HT1080 (cell line): ENCODE measurements at regions not wholly inside any gene's neighbourhood (a gene's known extent, or its start where the extent isn't known, plus 50 kb on each side); places are given as distances from the start of the nearest gene placed in this dataset.

Experiments used
- DNase-seq: peaks from one replicate; pipeline ENCODE4 v3.0.0-alpha.2; 2015; ENCODE audit warnings: low read depth

DNA sequence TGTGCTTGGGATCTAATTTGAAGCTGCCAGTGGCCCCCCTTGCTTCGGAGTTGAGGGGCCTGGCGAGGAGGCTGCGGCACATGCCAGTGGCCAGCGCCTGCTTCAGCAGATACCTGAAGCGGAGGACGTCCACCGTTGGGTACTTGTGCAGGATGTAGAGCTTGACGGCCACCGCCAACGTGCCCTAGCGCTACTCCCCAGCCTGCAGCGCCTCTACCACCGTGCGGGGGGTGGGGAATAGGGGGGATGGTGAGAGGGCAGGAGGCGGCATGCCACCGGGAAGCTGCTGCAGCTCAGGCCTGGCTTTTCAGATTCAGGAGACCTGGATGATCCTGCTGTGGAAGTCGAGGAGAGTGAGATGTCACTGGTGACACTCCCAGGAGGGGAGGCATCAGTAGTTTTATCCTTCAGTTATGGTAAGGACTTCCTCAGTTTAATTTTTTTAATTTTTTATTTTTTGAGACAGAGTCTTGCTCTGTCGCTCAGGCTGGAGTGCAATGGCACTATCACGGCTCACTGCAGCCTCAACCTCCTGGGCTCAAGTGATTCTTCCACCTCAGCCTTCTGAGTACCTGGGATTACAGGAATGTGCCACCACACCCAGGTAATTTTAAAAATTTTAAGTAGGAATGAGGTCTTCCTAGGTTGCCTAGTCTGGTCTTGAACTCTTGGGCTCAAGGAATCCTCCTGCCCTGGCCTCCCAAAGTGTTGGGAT lies 150.6 kb upstream of the FRMD4B start:
- no peak for DNase-seq

DNA sequence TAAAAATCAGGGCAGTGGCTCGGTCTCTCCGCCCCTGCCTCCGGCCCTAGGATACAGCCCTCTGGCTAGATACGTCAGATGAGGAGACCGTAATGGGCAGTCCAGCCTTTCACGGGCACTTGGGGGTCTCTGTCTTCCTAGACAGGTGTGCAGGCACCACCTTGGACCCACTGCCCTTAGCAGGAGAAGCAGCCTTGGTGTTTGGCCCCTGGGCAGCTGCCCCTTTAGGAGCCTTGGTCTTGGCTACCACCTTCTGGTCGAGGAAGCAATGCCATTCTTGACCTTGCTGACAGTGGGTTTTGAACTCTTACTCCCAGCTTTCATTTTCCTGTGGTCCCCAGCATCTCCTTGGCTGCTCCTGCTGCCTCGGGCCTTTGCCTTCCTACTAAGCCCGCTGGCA lies 149.7 kb upstream of the FRMD4B start:
- DNase-seq, result no peak

DNA sequence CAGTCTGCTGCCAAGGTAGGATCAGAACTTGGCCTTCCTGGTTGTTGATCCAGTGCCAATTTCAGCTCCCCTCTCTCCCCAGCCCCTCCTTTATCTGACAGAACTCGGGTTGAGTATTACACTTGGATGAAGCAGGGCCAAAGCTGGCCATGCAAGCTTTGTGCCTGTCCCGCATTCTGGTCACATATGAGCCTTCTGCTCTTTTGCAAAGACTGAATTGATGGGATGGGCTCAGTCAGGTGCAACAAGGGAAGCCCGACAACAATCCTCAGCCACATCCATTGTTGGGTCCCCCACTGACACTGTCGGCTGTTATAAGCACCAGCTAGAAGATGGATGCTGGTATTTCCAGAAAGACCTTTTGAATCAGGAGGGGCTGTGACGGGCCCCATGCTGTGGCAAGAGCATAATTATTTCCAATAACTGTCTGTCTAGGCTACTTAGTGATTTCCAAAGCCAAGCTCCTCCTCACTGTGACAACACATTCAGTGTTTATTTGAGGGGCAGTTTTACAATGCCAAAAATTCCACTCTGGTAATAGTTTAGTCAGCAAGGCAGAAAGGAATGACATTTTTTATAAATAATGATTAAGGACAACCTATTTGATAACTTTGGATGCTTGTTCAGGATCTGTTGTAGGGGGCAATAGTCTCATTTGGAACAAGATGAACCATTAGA lies 146.8 kb upstream of the FRMD4B start:
- no peak for DNase-seq

DNA sequence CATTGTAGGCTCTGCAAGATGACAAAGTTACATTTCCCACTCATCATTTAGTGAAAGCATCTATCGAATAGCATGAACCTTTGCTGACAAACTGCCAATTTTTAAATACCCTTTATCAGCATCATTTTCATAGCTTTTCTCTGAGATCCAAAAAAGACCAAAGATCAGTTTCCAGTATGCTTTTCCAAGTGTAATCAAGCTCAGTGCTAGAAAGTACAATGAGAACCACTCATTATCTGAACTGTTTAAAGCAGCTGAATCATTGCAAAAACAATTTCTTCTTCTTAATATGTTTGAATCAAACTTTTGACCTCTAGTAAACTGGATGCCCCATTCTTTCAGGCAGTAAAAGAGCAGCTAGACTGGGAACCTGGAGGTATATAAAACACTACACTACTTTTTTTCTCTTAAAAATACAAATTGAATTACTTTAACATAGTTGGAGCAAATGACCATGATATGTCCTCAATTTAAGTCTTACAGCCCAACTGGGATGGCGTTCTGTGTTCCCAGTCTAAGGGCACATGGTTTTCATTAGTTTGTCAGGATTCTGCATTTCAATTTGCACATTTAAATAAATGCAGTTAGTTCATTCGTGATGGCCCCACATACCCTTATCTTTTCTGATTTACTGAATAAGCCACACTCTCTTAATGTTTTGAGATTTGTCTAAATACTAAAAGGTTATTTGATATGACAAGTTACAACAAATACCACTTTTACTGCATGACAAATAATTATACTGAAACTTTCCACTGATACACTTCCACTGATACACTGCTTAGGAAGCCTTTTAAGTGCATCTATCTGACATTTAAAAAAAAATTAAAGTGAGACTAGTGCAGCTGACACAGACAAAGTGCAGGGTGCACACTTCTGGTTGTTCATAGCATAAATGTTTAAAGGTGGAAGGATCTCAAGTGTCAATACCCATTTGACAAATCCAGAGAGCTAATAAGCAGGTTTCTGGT lies 146.0 kb upstream of the FRMD4B start:
- no peak for DNase-seq

DNA sequence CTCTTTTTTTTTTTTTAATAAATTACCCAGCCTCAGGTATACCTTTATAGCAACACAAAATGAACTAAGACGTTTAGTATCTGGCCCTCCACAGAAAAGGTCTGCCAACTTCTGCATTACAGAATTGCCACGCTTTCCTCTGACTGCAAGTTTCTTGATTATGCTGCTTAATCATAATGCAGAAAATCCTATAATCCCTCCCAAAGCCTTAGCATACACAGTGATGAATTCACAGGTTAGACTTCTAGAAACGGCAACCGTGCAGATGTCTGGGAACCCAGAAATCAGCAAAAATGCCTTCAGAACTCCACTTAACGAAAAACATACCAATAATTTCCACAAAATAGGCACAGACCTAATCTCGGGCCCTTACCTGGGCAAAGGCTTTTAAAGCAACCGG lies 144.7 kb upstream of the FRMD4B start:
- no peak for DNase-seq

DNA sequence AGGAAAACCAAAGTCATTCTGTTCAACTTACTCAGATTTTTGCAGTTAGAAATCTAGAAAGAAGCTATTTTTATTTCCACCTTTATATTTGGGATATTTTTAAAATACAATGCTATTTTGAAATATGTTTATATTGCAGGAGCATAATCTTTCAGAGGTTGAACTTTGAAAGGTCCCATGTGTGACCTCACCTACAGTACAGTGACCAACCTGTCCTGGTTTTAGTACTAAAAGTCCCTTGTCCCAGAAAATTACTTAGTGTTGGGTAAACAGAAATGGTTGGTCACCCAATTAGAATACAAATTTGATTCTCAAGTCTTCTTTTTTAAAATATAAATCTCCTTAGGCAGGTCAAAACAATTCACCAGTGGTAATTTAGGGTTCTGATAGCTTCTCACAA lies 141.6 kb upstream of the FRMD4B start:
- DNase-seq, result no peak

DNA sequence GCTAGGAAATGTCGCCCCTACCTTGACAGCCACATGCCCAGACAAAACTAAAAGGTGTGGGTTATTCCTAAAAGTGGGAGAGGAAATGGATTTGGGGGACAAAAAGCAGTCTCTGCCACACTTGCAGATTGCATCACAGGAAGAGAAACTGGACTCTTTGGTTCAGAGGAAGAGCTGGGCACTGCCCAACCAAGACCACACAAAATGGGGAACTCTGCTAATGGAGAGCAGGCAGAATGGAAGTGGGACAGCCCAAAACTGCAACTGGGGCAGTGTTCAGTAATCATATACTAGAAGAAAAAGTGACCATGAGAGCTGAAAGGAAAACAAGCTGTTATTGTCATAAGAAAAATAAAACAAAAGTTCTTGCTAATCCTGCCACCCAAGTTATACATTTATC lies 138.9 kb upstream of the FRMD4B start:
- no peak for DNase-seq

DNA sequence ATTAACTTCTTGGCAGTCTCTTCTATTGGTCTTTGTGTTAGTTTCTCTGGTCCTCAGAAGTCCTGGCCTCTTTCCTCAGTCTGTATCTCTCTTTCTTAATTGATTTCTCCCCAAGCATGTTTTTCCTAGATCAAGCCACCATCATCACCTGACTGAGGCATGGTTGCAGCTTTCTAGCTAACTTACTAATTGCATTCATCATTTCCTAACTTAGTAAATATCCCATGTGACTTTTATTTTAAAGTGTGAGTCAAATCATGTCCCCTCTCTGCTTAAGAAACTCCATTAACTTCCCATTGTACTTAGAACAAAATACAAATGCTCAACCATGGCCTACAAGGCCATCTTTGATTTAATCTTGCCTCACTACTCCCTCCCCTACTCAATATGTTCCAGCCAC lies 135.4 kb upstream of the FRMD4B start:
- DNase-seq, result no peak

DNA sequence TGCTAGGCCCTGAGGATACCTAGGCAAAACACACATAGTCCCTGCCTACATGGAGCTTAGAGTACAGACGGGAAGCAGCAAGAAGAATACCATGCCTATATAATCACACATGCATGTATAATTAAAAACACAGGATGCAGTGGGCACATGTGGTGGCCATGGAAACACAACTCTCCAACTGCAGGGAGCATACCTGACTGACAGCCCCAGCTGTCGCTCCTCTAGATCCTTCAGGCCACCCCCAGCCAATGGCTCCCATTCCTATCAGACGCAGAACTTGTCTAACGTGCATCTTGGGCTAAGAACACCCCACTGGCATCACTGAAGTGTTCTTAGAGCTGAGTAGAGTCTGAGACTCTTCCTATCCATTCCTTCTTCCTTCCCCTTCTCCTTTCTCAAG lies 125.5 kb upstream of the FRMD4B start:
- DNase-seq, result no peak

DNA sequence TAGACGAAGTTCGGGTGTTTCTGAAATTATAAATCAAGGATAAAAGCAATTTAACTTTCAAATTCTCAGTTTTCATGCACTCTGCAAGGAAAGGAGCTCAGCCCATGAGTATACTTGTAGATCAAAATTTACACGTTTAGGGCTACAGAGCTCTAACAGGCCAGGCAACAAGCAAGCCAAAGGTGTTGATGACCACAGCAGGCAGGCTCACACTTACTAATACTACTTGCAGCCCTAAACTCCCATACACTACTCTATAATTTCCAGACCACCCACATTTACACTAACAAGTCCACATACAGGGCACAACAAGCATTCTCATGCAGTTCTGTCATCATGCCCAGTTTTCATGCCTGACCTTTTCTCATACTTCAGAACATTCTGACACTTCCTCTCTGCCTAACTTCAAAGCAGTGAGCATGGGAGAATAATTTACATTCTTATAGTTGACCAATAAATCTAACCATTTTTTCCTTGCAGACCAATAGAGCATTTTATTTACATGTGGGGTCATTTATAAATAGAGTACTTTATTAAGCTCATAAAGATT lies 124.7 kb upstream of the FRMD4B start:
- peak; percentile 20 for DNase-seq

DNA sequence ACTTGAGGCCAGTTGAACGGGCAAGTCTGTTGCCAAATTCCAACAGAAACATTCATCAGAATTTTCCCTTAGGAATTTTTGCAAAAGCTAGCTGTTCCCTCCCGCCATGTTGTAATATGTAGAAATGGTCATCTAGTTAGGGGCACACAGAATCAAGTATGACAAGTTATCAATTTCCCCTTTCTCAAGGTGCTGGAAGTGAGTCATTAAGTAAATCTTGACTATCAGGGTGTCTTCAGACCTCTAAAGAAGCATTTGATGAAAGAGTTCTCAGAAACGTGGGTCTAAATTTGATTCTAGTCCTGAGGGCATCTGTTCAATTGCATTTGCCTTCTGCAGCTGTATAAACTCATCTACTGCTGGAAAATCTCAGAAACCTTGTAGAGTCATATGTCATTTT lies 123.4 kb upstream of the FRMD4B start:
- DNase-seq, result no peak

DNA sequence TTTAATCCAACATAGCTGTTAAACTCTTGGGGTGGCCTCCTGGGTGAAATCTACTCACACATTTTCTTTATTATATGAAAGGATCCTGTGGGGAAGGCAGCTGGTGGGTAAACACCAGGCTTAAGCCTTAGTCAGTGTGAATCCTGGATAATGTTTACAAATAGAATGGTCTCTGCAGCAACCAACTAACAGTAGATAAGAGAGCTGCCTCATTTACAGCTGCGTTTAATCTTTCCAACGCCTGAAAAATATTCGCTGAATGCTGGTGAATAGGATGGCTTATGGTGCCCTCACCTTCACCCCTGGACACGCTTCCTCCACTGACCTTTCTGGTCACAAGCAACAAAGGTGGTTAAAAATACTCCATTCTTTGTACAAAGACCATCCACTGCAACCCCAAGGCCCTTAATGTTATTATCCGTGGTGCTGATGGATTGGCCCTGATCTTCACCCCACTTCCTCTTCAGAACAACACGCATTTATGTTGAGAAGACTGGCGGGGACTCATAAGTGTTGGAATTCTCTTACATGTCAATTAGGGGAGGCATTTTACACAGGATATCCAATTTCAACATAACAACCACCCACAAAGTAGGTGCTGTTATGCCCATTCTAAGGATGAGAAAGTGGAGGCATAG lies 120.0 kb upstream of the FRMD4B start:
- DNase-seq, result no peak

DNA sequence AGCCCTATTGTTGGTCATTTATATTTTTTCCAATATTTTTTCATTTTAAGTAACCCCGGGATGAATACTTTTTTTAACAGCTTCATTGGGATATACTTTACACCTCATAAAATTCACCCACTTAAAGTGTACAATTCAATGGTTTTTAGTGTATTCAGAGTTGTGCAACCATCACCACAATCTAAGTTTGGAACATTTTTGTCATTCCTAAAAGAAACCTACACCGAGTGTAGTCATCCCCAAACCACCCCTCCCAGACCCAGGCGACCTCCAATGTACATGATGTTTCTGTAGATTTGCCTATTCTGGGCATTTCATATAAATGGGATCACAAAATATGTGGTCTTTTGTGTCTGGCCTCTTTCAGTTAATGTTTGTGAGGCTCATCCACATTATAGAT lies 118.3 kb upstream of the FRMD4B start:
- DNase-seq, result peak; percentile 42

DNA sequence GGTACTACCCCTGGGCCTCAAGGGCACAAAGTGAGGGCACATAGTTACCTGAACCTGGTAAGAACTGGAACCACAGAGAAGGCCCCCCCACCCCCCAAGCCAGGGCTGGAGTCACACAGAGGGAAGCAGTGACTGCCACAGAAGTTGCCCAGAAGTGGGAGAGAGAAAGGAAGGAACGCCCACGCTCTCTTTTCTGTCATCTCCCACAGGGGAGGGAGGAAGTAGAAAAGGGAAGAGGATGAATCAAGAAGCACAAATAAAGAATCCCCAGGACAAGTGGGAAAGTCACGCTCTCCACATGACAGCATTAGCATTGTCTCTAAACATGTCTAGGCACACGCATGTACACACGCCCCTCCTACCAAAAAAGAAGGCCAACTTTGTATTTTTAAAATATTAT lies 114.7 kb upstream of the FRMD4B start:
- DNase-seq, result no peak

DNA sequence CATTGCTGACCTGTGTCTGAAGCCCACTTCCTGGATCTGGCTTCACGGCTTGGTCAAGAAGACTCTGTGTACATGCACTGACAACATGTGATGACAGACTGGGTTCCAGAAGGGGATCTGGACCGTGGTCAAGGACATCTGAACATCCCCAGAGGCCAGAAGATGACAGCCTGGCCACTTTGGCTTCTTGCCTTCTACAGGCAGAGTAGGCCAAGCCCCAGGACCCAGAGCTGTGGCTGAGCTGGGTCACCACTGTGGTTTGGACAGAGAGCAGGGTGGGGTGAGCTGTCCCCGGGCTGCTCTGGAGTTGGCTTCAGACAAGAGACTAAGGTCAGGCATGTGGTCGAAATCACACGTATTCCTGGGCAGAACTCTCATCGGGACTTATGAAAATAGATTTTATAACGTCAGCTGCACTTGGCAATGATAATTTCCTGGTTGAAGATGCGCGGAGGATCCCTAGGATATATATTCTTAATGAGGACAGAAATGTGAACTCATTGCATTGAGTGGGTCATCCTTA lies 114.1 kb upstream of the FRMD4B start:
- DNase-seq, result peak; percentile 34

DNA sequence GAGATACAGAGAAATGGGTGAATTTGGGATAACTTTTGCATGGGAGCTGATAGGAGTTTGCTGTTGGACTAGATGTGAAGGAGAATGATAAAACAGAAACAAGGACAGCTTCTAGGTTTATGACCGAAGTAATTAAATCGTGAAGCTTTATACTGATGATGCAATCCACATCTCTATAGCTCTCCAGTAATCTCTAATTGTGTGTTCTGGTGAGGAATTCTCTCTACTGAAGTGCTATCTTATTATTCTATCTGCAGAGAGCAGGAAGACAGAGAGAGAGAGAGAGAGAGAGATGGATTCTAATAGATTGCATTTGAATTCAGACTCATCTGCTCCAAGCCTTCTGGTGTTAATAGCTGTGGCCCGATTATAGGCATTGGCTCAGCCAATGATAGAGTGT lies 113.5 kb upstream of the FRMD4B start:
- no peak for DNase-seq

DNA sequence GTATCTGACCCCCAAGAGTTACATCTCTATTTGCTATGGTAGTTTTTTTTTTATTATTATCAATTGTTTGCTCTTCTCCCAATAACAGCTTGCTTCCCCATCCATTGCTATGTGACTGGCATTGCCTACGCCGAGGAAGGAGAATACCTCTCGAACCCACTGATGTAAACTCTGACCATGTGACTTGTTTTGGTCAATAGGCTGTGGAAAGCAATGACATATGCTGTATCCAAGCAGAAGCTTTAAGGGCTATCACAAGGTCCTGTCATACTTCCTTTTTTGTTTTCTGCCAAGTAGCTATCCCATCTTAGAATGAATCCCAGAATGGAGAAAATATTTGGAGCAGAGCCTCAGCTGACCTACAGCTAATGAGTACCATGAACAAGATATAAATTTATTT lies 111.0 kb upstream of the FRMD4B start:
- DNase-seq, result no peak

DNA sequence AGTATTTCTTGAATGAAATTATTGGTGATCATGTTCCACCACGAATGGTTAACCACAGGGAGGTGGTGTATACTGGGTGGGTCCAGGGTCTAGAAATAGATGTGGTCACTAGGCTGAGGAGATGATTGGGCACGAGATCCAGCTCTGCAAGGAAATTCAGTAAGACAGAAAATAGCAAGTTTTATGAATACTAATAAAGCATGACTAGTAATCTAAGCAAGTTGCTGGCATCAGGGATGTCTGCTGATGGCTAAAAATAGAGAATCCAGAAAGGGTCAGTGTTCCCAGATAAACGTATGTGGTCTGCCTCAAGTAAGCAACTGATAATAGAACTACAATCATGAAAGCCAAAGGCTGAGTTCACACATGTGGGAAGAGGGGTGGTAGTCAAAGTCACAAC lies 108.3 kb upstream of the FRMD4B start:
- no peak for DNase-seq

DNA sequence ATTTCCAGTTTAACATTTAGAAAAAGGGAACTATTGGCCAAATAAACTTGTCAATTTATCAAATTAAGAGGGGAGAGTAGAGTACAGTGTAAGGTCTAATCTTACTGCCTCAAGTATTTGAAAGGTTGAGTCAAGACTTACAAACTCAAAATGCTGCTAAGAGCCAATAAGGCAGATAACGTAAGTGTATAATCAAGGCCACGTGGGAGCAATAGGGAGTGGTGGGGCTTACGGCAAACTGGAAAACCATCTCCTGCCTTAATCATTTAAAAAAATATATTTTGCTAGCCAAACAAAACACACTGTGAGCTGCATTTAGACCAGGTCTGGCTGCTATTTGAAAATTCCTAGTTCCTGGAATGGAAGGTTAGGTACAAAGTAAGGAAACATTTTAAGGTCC lies 107.3 kb upstream of the FRMD4B start:
- DNase-seq, result no peak

DNA sequence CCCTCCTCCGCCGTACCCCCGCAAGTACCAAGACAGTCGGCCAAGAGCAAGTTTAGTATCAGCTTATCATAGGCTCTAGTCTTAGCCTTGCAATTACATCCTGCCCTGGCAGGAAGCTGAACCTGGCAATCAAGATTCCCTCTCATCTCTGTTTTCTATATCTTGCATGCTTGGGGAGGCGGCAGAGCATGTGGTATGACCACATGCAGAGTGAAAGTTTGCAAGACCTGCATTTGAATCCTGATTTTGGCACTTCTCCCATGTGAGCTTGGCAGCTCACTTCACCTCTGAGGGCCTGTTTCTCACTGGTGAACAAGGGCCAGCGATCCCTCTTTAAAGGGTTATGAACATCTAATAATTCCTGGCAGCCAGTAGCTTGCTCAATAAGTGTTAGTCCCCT lies 106.1 kb upstream of the FRMD4B start:
- peak; percentile 21 for DNase-seq

DNA sequence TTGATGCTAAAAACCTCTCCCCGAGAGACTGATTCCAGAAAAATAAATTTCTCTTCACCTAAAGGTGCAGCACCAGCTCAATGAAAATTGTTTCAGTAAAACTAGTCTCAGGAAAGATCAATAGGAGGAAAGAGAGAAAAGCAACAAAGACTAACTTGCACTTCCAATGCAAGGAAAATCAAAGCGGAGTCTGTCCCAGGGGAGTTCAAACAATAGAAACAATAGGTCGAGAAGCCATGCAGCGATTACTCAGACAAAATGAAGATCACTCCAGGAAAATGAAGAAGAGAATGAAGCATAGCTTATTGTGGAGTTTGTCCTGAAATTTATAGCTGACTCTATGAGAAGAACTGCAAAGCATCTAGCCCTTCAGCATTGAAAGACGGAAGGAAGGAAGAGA lies 105.1 kb upstream of the FRMD4B start:
- DNase-seq, result no peak
